ENCODE measurements at regions not wholly inside any gene's neighbourhood (a gene's known extent, or its start where the extent isn't known, plus 50 kb on each side); places are given as distances from the start of the nearest gene placed in this dataset.

DNA sequence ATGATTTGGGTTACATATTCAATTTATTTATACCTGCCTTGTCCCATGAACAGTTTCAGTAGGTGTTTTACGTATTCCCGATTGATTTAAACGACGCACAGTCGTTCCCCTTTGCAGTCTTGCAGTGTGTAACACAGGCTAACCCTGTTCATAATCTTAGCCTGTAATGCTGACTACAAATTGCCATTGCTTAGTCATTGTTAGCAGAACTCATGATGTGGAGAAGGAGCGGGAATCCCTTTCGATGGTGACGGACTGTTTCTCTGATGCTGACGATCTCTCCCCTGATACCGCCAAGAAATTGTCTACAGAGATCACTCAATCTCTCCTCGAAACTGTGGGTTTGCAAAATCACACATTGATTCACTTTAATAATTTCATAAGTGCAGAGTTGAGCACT lies 93.2 kb downstream of the MRPL36 start:
- DNase-seq (ENCODE audit: low spot score), result no peak
- in situ Hi-C loops (cut with MboI; ENCODE audit: low pct_unique_long_range_greater_than_20kb, low sequenced_read_pairs, unreplicated experiment), result no loop called here
- TF ChIP-seq, protein P1, sequence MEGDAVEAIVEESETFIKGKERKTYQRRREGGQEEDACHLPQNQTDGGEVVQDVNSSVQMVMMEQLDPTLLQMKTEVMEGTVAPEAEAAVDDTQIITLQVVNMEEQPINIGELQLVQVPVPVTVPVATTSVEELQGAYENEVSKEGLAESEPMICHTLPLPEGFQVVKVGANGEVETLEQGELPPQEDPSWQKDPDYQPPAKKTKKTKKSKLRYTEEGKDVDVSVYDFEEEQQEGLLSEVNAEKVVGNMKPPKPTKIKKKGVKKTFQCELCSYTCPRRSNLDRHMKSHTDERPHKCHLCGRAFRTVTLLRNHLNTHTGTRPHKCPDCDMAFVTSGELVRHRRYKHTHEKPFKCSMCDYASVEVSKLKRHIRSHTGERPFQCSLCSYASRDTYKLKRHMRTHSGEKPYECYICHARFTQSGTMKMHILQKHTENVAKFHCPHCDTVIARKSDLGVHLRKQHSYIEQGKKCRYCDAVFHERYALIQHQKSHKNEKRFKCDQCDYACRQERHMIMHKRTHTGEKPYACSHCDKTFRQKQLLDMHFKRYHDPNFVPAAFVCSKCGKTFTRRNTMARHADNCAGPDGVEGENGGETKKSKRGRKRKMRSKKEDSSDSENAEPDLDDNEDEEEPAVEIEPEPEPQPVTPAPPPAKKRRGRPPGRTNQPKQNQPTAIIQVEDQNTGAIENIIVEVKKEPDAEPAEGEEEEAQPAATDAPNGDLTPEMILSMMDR (IDR thresholded peaks at IDR 0.05; ENCODE audit: extremely low read depth, insufficient read depth, missing control alignments), result no peak

DNA sequence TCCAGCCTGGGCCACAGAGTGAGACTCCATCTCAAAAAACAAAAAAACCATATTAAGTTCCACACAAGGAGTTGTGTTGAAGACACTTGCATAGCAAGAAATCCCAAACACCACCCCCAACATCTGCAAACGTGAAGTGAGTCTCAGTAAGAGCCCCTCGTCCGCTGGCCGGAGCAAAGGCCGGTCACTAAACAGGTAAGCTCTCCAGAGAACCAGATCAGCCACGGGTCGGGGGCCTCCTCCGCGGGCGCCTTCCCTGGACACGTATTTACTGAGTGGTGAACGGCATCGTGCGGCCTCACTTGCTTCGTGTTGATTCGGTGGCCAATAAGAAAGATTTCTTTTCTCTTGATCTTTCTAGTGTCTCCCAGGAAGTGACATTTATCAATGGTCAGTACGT lies 93.6 kb downstream of the MRPL36 start:
- in situ Hi-C loops (cut with MboI; ENCODE audit: low pct_unique_long_range_greater_than_20kb, low sequenced_read_pairs, unreplicated experiment), result no loop called here

DNA sequence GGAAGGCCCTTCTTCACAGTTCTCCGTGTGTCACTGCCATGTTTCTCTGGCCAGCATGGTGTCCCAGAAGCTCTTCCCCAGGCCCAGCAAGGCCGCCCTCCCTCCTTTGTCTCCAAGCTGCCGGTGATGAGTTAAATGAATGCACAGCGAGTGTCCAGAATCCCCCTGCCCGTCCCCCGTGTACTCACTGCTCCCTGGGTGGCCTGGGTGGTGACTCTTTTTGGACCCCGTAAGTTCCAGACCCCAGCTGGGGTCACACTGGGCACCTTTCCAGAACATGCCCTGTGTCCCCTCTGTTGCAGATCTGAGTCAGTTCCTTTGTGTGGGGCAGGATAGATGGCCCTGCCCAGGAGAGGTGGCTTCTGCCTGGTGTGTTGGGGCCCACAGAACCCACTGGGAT lies 95.0 kb downstream of the MRPL36 start:
- DNase-seq (ENCODE audit: low spot score), result no peak
- in situ Hi-C loops (cut with MboI; ENCODE audit: low pct_unique_long_range_greater_than_20kb, low sequenced_read_pairs, unreplicated experiment), result no loop called here
- TF ChIP-seq, protein P1 (IDR thresholded peaks at IDR 0.05; ENCODE audit: extremely low read depth, insufficient read depth, missing control alignments), result no peak

More for the DNA sequence above, 93.6 kb downstream of the MRPL36 start:
- TF ChIP-seq, protein P1 (IDR thresholded peaks at IDR 0.05; ENCODE audit: extremely low read depth, insufficient read depth, missing control alignments), result no peak
- DNase-seq (ENCODE audit: low spot score), result no peak

DNA sequence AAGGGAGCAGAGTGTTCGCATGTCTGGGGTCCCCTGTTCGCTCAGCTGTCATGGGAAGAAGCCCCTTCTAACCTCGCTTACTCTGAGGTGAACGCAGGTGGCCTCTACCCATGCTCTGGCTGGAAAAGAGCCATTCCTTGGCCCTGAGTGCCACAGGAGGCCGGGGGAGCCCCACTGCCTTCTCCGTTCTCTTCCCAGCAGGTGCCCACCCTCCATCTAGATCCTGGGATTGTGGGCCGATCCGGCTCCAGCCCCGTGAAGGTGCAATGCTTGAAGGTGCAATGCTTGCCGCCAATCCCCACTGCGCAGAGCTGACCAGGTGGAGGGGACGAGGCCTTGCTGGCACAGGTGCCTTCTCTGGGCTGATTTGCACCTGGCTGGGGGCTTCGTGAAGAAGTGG lies 95.4 kb downstream of the MRPL36 start:
- TF ChIP-seq, protein P1 (IDR thresholded peaks at IDR 0.05; ENCODE audit: extremely low read depth, insufficient read depth, missing control alignments), result no peak
- in situ Hi-C loops (cut with MboI; ENCODE audit: low pct_unique_long_range_greater_than_20kb, low sequenced_read_pairs, unreplicated experiment), result no loop called here
- DNase-seq (ENCODE audit: low spot score), result no peak

DNA sequence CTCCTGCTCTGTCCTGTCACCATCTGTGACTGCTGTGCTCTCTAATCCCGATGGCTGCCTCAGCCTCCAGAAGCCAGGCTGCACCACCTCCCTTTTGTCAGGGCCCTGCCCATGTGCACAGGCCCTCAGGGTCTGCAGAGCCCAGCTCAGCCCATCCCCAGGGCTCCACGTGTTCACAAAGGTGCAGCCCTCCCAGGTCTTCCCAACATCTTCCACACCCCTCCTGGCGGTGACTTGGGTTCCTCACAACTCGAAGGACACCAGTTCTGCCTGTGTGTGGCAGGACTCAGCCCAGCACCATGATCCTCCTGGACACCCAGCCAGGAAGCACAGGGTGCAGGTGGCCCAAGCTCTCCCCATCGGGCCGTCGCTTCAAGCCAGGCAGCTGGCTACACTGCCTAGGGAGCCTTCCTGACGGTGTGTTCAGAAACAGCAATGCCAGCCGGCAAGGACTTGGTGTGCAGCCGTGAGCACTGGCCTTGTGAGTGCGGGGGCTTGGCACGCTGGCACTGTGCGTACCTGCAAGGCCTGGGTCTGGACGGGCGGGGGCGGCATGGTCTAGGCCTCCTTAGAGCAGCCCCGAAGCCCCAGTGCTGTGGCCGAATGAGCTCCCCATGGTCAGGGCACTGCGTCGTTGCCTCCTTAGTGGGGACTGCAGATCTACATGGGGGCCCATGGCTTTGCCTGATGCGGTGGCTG lies 96.1 kb downstream of the MRPL36 start:
- no peak for DNase-seq (ENCODE audit: low spot score)
- TF ChIP-seq, protein P1 (IDR thresholded peaks at IDR 0.05; ENCODE audit: extremely low read depth, insufficient read depth, missing control alignments), result no peak
- in situ Hi-C loops (cut with MboI; ENCODE audit: low pct_unique_long_range_greater_than_20kb, low sequenced_read_pairs, unreplicated experiment), result no loop called here

DNA sequence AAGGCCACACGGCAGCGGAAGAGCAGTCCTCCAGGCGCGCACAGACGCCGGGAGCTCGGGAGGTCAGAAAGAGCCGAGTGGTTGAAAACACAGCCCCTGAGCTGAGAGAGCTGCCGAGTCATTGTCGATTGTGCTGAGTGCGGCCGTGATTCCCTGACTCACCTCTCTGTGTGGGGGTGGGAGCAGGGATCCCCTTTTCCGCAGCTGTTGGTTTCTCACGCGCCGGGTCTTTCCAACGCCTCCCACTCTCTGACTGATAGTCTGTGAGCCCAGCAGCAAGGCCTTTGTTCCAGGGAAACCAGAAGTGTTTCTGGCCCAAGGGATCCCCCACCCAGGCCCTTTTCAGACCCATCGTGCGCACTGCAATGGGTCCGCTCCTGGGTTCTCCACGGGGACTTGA lies 97.3 kb downstream of the MRPL36 start:
- DNase-seq (ENCODE audit: low spot score), result no peak
- TF ChIP-seq, protein P1 (IDR thresholded peaks at IDR 0.05; ENCODE audit: extremely low read depth, insufficient read depth, missing control alignments), result no peak
- in situ Hi-C loops (cut with MboI; ENCODE audit: low pct_unique_long_range_greater_than_20kb, low sequenced_read_pairs, unreplicated experiment), result no loop called here
